Adipose tissue (tissue), 3 donors: ENCODE measurements at regions not wholly inside any gene's neighbourhood (a gene's known extent, or its start where the extent isn't known, plus 50 kb on each side); places are given as distances from the start of the nearest gene placed in this dataset.

Experiments
- H3K27ac ChIP-seq: one replicate; pipeline ENCODE4 v1.5.1; 2013; ENCODE audit warnings: low read depth, low read length
- WGBS, 3 donors: extraction: QIAGEN DNeasy Blood & Tissue Kit; methylation state at CpG; one replicate each; pipeline ENCODE4 v1.1.7; 2013; 5-methylcytosine and 5-hydroxymethylcytosine counted together
- donor health status: healthy with polysubstance abuse.
- donor health status: Bipolar disorder and iron deficiency.
- donor health status: healthy.

DNA sequence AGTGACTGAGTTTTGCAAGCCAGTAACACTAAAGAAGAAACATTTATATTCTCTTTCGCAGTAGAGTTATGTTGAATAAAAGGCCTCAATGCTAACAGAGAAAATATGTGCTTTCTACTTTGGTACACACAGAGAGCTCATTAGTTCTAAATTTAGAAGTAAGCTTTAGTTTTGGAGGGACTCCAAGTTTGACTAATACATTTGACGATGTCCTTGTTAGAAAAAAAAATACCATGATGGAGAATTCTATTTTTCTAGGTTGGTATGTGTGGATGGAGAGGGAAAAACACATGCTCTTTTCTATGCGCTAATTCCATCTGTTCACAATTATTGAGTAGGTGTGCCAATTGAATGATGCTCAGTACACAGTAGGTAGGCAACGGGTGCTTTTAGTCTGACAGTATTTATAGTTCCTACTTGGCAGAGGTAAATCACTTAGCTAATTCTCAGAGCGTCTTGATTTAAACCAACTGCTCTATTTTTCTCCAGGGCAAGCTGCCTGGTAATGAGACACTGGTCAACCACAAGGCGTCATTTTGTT lies 327.2 kb upstream of the AKR1E2 start:
- no peak overlapping the region for H3K27ac ChIP-seq
- WGBS, 3 donors = 42 to 53% (median 46%) methylated on average over 6 of the region's 6 CpGs

DNA sequence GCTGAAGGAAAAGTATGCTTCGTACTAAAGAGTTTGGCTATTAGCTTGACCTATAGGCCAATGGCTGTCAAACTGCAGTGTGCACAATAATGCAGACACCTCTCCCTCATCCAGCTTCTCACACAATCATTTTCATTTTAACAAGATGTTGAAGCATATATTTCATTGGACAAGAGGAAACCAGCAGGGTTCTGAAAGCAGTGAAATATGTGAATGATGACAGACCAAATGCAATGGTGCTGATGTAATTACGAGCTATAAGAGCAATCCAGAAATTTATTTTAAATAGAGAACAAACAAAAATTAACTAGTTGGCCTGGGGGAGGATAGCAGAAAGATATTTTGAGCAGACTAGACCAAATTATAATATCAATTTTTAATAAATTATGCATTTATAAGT lies 331.5 kb upstream of the AKR1E2 start:
- WGBS, 3 donors = 75 to 93% (median 90%) methylated on average over 2 of the region's 2 CpGs
- no peak overlapping the region for H3K27ac ChIP-seq

DNA sequence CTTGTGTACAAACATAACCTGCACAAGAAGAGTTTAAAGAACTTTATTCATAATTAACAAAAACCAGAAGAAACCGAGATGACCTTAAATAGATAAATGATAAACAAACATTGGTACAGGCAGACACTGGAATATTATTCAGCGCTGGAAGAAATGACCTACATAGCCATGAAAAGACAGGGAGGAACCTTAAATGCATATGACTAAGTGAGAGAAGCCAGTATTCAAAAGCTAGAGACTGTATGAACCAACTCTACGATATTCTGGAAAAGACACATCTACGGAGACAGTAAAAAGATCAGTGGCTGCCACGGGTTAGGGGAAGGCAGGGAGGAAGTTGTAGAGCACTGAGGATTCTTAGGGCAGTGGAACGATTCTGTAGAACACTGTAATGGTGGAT lies 333.8 kb upstream of the AKR1E2 start:
- no peak overlapping the region for H3K27ac ChIP-seq
- 81 to 96% (median 94%) methylated on average over 6 of the region's 6 CpGs for WGBS, 3 donors

DNA sequence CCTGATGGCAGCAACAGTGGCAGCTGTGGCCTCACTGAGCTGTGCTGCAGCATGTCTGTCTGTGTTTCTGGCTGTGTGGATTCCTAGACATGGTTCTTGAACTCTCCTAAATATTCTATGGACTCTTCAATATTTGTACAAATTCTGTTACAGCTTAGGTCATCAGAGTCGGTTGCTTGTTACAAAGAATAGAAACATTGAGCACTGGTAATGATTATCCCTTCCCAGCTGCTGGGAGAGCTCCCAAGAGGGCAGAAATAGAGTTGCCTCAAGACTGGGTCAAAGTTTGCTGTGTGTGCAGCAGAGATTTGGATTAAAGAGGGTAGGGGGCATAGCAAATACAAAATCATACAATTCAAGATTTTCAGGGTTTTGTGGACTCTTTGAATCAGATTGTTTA lies 337.1 kb upstream of the AKR1E2 start:
- WGBS, 3 donors = 13 to 51% (median 32%) methylated on average over 1 of the region's 1 CpG
- no peak overlapping the region for H3K27ac ChIP-seq

DNA sequence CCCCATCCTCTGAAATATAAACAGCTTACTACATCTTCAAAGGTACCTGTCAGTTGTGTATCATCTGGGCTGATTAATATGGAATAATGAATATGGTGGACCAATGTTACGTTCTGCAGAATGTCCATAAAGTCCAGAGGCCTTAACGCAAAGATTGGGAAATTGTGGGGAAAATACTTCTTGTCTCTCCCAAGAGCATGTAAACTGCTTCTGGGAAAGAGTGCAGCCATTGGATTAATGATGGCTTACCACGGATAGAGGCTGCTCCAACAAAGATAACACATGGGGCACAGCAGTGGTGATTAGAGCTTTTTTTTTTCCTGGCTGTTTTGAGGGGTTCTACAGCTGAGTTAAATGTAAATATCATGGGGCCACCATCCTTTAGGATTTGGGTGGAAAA lies 340.4 kb upstream of the AKR1E2 start:
- H3K27ac ChIP-seq = no peak overlapping the region
- 67 to 94% (median 86%) methylated on average over 3 of the region's 3 CpGs for WGBS, 3 donors

DNA sequence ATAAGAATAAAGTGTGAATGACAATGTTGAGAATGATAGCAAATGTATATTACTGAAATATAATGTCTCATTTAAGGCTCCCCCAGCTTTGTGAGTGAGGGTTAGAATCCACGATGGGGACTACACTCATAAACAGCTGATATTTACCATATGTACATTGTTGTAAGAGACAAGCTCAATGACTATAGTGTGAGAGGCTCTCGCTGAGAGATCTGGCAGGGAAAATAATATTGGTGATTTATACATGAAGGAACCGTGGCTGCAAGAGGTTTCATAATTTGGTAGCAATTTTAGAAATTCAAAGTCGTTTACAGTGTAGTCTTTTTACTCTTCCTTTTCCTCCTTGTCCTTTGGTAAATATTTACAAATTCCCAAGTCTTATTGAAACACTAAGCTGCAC lies 342.2 kb upstream of the AKR1E2 start:
- WGBS, 3 donors = 59 to 74% (median 74%) methylated on average over 4 of the region's 4 CpGs
- no peak overlapping the region for H3K27ac ChIP-seq

DNA sequence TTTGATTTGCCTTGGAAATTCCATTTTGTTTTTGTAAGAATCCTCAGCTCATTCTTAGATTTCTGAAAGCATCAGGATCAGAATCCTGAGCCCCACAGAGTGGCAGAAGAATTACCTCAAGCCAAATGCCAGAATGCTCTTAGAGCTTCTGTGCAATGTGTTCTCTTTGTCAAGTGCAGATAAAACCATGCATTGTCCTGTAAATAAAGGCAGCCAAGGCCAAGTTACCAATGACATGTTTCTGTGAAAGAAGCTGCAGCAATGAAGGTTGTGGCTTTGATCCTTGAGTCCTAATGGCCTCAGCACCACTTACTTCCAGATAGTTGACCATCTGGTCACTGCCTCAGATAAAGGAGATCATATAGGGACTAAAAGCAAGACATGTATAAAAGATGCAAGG lies 343.3 kb upstream of the AKR1E2 start:
- H3K27ac ChIP-seq = no peak overlapping the region

DNA sequence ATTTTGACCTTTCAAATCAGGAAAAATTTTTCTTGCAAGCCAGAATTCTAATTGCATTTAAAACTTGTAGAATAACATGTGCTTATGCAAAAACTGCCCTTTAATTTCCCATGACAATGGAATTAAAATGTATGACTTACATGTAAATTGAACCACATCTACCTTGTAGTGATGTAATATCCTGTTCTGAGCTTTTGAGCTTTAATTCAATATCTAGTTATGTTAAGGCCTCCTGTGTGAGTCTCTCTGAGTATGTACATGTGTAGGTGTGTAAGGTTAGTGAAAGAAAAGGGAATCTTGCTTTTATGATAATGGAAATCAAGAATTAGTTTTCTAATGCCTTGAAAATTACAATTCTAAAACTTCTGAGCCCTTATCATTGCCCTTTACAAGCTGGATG lies 344.8 kb upstream of the AKR1E2 start:
- H3K27ac ChIP-seq = no peak overlapping the region

DNA sequence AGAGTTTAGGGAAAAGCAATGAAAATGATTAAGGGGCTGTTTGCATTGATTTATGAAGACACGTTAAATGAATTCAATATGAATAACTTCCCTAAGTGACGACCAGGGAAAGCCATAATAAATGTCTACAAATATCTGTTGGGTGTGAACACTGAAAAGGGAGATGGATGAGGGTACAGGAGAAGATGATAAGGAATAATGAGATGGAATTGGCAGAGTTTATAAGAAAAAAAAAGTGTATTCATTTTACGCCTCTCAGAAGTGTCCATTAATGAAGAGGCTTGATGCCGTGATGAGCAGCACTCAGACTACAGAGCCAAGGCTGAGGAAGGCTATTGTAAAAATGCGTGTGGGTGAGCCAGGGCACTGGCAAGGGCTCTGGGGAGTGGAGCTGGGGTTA lies 346.7 kb upstream of the AKR1E2 start:
- 63 to 93% (median 88%) methylated on average over 5 of the region's 5 CpGs for WGBS, 3 donors
- no peak overlapping the region for H3K27ac ChIP-seq

DNA sequence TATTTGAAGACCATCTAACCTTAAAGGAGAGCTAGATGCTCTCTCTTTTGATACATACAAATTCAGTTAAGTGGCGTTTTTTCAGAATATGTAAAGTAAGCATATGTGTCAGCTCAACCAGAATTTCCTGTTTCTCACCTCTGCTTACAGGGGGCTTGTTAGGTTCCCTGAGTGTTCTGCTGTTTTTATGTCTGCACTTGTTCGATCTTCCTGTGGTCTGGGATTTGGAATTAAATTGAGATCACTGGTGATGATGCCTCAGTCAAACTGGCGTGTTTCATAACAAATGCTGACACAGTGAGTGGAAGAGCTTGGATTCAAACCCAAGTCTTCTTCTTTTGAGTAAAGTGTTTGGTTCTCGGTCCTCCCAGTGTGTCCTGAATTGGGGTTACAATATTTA lies 348.3 kb upstream of the AKR1E2 start:
- 61 to 84% (median 83%) methylated on average over 4 of the region's 4 CpGs for WGBS, 3 donors

DNA sequence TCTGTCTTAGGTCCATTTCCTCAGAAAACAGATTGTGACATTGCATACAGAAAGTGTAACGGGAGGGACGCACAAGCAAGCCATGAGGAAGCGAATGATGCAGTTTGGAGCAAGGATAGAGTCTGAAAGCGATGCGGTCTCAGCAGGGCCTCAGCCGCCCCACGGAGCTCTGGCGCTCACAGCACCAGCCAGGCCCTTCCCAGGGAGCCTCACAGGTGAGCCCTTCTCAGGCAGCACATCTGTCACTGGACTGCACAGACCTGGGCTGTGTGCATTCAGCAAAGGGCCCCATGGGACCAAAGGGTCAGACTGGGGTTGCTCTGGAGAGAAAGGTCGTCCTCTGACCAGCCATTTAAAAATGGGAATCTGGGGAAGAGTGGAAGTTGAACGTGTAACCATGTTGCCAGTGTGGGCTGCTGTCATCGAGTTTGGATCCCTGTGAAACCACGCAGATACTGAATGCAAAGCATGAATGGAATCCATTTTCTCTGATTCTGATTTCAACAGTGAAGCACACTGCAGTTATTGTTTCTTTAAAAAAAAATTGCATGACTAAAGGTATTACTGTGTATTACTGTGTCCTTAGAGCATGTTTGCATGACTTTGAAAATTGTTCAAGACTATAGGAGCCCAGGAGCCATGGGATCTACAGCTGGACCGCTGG lies 350.0 kb upstream of the AKR1E2 start:
- WGBS, 3 donors = 80 to 94% (median 94%) methylated on average over 12 to 13 of the region's 13 CpGs
- no peak overlapping the region for H3K27ac ChIP-seq

More for the DNA sequence above, 348.3 kb upstream of the AKR1E2 start:
- H3K27ac ChIP-seq = no peak overlapping the region

DNA sequence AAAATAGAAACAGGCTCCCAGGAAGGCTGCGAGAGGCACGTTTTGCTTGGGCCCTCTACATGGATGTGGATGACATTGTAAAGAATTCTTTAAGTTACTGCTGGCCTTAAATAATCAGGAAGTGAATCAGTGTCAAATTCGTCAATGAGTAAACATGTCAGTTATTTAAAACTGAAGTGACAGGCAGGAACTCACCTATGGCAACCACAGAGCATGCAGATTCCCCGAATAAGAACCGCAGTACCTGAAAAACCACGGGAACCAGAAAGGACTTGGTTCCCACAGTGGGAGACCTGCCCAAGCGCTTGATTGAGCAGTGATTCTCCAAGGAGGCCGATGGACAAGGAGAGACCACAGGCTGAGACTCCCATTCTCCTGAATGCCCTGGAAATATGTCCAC lies 351.2 kb upstream of the AKR1E2 start:
- WGBS, 3 donors = 62 to 87% (median 81%) methylated on average over 8 of the region's 8 CpGs

DNA sequence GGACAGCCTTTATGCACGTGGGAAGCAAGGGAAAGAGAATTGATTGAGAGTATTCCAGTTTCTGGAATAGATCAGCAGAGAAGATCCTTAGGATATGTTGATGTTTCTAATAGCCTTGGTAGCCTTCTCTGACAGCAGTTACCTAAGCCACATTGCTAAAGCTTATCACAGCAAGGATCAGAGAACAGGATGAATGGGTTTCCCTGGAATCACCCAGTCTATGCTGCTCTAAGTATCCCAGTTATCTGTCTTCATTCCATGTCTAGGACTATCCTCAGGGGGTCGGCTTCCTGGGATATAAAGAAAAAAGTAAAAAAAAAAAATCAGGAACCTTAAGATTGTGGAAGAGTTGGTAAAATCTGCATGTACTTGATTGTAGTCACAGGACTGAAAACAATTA lies 352.0 kb upstream of the AKR1E2 start:
- H3K27ac ChIP-seq = no peak overlapping the region
- WGBS, 3 donors = 76 to 79% (median 78%) methylated on average over 2 of the region's 2 CpGs

More for the DNA sequence above, 351.2 kb upstream of the AKR1E2 start:
- H3K27ac ChIP-seq = no peak overlapping the region

DNA sequence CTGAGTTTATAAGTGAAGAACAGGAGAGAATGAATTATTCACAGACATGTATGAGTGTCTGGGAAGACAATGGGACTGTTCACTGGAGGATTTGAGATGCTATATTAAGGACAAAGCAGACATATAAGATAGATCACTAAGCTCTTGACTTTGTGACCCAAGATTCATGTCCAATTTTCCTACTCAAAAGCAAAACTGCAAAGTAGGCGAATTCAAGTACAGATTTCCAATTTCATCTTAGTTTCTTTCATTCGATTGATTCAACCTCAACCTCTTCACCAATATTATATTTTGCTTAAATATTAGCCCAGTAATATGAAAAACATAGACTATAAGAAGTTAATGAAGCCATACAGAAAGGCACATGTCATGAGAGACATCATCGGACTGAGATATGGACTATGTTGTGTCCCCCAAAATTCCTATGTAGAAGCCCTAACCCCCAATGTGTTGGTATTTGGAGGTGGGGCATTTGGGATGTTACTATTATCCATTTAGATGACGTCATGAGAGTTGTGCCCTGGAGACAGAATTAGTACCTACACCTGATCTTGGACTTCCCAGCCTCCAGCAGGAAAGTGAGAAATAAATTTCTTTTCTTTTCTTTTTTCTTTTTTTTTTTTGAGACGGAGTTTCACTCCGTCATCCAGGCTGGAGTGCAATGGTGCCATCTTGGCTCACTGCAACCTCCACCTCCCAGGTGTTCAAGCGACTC lies 353.7 kb upstream of the AKR1E2 start:
- H3K27ac ChIP-seq = no peak overlapping the region
- 84 to 95% (median 95%) methylated on average over 7 of the region's 7 CpGs for WGBS, 3 donors

DNA sequence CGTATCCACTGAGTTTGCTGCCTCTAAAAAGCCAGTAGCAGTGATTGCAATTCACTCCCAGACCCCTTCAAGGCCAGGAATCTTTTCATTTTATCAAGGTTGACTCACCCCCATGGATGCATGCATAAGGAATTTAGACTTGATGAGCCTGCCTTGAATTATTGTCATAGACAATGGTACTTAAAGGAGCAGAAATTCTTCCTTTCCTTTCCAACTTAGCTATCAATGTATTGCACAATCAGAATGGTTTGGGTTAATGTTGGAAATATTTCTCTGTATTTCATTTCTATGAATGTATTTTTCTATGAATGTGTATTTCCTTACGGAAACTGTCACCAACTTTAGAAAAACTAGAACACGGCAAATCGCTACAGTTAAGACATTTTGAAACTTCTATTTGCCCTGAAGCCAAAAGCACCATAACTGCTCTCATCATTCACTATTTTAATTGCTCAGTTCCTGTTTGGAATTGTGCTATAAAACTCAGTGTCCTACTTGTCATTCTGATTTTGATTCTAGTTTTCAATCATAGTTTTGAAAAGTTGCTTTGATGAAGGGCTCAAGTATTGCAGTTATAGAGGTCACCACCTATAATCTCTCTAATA lies 355.7 kb upstream of the AKR1E2 start:
- WGBS, 3 donors = 71 to 88% (median 80%) methylated on average over 4 of the region's 4 CpGs

DNA sequence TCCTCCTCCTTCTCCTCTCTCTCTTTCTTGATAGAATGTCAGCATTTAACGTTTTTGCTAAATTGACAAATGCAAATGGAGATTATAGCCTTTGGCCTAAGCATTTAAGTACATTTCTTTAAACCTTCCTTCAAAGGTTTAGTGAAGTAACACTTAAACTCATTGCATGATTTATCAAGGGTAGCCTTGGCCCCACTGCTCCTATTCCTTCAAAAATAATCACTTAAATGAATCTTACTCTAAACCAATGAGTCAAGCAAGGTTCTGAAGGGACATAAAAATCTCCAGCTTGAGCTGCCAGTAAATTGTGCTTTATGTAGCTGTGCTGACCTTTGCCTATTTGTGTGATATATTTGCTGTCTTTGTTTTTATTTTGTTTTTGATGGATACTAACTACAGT lies 358.5 kb upstream of the AKR1E2 start:
- no peak overlapping the region for H3K27ac ChIP-seq
- WGBS, 3 donors = 42 to 67% (median 47%) methylated on average over 1 of the region's 1 CpG

More for the DNA sequence above, 355.7 kb upstream of the AKR1E2 start:
- no peak overlapping the region for H3K27ac ChIP-seq

DNA sequence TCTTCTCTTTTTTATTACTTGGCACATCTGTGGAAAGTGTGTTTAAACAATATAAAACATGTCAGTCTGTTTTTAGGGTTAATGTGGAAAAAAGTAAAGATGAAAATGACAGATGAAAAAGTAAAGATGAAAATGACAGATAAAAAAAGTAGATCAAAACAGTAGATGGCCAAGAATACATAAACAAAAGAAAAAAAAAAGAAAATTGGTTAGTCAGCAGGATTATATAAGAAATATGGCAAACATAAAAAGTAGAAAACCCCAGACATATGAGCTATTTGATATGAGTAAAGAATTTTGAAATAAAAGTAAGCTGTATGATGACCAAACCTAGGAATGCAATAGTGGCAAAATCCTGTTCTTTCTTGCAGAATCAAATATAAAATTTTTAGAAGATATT lies 365.7 kb upstream of the AKR1E2 start:
- H3K27ac ChIP-seq = no peak overlapping the region

DNA sequence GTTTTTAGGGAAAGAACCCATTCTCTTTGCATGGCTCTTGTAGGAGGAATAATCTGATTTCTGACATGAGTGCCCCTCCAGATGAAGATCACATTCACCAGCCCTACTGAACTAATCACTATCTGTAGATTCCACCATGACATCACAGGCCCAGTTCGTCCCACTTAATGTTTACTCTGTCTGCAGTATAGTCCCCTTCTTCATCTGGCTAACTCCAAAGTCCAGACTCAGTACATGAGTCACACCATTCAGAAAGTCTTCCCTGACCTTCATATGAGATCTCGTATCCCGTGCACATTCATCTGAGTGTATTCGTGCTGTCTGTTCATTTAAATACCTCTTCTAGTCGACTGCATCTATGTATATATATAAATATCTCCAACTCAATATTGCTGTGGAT lies 366.5 kb upstream of the AKR1E2 start:
- 51 to 95% (median 94%) methylated on average over 5 of the region's 5 CpGs for WGBS, 3 donors
- H3K27ac ChIP-seq = no peak overlapping the region

DNA sequence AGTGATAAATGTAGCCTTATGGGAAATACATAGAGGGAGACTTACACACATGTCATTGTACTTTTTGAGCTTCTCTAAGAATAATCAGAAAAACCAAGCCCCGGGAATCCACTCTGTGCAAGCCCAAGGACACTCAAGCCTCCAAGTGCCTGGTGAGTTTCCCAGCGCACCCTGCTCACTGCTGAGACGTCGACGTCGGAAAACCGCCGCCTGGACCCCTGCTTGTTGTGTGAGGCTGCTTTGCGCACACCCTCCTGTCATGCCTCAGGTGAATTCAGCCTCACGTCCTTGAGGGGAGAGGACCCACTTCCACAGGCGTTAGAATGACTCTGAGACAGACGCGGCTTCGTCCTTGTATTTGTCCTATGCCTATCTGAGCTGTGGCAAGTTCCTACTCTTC lies 368.4 kb upstream of the AKR1E2 start:
- no peak overlapping the region for H3K27ac ChIP-seq
- WGBS, 3 donors = 85 to 97% (median 96%) methylated on average over 14 of the region's 14 CpGs

DNA sequence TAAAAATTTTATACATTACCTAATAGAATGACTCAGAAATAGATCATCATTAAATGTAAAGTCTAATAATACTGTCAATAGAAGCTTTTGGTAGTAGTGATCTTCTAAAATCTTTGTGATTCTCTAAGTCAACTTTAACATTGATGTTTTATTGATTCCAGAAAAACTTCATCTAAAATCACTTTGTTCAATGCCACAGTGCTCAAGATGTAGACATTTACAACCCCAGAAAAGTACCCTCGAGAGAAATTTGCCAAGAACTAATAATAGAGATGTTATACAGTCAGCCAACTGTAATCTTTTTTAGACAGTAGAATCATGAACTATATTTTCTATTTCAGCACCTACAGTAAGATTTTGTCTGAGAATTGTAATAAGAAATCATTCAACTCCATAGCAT lies 369.2 kb upstream of the AKR1E2 start:
- no peak overlapping the region for H3K27ac ChIP-seq
- WGBS, 3 donors = 54 to 77% (median 65%) methylated on average over 1 of the region's 1 CpG
